ENCODE measurements at regions not wholly inside any gene's neighbourhood (a gene's known extent, or its start where the extent isn't known, plus 50 kb on each side); places are given as distances from the start of the nearest gene placed in this dataset.

GRCh38 chr4:161314371-161314770, 849.4 kb downstream of the FSTL5 start:
- DNase-seq = no peak
- Histone ChIP-seq H3K9me3 (peaks cover 0 to 4% (median 0%) of the 10 kb centered on the region in 11 donors), H3K4me1 (no peaks in the 10 kb centered on the region), H3K4me3 (no peak overlapping the region), H3K27me3 (no peaks in the 10 kb centered on the region), H3K36me3 (no peaks in the 10 kb centered on the region), H3K27ac (no peak overlapping the region)
- no peak for ATAC-seq
- intact Hi-C loops (cut with DNase I) = no loop called here
- 33 to 48% methylated on average over 3 of the region's 3 CpGs for WGBS, 2 donors
- TF ChIP-seq, protein P1, sequence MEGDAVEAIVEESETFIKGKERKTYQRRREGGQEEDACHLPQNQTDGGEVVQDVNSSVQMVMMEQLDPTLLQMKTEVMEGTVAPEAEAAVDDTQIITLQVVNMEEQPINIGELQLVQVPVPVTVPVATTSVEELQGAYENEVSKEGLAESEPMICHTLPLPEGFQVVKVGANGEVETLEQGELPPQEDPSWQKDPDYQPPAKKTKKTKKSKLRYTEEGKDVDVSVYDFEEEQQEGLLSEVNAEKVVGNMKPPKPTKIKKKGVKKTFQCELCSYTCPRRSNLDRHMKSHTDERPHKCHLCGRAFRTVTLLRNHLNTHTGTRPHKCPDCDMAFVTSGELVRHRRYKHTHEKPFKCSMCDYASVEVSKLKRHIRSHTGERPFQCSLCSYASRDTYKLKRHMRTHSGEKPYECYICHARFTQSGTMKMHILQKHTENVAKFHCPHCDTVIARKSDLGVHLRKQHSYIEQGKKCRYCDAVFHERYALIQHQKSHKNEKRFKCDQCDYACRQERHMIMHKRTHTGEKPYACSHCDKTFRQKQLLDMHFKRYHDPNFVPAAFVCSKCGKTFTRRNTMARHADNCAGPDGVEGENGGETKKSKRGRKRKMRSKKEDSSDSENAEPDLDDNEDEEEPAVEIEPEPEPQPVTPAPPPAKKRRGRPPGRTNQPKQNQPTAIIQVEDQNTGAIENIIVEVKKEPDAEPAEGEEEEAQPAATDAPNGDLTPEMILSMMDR (IDR thresholded peaks at IDR 0.05) = no peak

- H3K4me1 ChIP-seq = no peaks in the 10 kb centered on the region
- TF ChIP-seq, protein P1 (IDR thresholded peaks at IDR 0.05) = no peak
- intact Hi-C loops (cut with DNase I) = no loop called here
- 54 to 66% methylated on average over 2 of the region's 2 CpGs for WGBS, 2 donors
- ATAC-seq (no peak), DNase-seq (no peak)
- no peaks in the 10 kb centered on the region for H3K27me3 ChIP-seq
- H3K4me3 ChIP-seq = no peak overlapping the region
- H3K27ac ChIP-seq = no peak overlapping the region
- H3K36me3 ChIP-seq = no peaks in the 10 kb centered on the region
- H3K9me3 ChIP-seq = peaks cover 0 to 25% (median 0%) of the 10 kb centered on the region in 11 donors
These were observed 860.2 kb downstream of the FSTL5 start for GRCh38 chr4:161303551-161303950.

DNA sequence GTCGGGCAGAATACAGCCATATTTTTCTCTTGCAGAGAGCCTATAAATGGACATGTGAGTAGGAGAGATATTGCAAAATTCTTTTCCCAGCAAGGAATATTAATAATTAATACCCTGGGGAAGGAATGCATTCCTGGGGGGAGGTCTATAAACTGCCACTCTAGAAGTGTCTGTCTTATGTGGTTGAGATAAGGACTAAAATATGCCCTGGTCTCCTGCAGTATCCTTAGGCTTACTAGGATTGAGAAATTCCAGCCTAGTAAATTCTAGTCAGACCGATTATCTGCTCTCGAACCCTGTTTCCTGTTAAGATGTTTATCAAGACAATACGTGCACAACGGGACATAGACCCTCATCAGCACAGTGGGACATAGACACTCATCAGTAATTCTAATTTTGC, 872.6 kb downstream of the FSTL5 start:
- TF ChIP-seq, protein P1 (IDR thresholded peaks at IDR 0.05) = no peak
- Histone ChIP-seq H3K36me3 (no peaks in the 10 kb centered on the region), H3K4me1 (no peaks in the 10 kb centered on the region), H3K4me3 (no peak overlapping the region), H3K27ac (no peak overlapping the region), H3K27me3 (no peaks in the 10 kb centered on the region), H3K9me3 (peaks cover 0 to 42% (median 10%) of the 10 kb centered on the region in 11 donors)
- ATAC-seq (no peak), DNase-seq (no peak)
- WGBS, 2 donors = 67 to 93% methylated on average over 5 of the region's 5 CpGs
- intact Hi-C loops (cut with DNase I) = loop anchor here in 1 of 10 donors (10.0 kb wide), 1 partner anchor 644 kb away; no protein-coding TSS in a partner anchor

- Histone ChIP-seq H3K36me3 (no peaks in the 10 kb centered on the region), H3K4me3 (no peak overlapping the region), H3K9me3 (peaks cover 0 to 38% (median 10%) of the 10 kb centered on the region in 11 donors), H3K4me1 (no peaks in the 10 kb centered on the region), H3K27ac (no peak overlapping the region), H3K27me3 (no peaks in the 10 kb centered on the region)
- DNase-seq (no peak), ATAC-seq (no peak)
- intact Hi-C loops (cut with DNase I) = no loop called here
- TF ChIP-seq, protein P1 (IDR thresholded peaks at IDR 0.05) = no peak
- WGBS, 2 donors = 87 to 92% methylated on average over 6 of the region's 6 CpGs
These were observed 876.0 kb downstream of the FSTL5 start for GRCh38 chr4:161287678-161288352.
